Prostate gland (tissue), 2 donors: ENCODE measurements at regions not wholly inside any gene's neighbourhood (a gene's known extent, or its start where the extent isn't known, plus 50 kb on each side); places are given as distances from the start of the nearest gene placed in this dataset.

Experiments
- CTCF ChIP-seq, 4 experiments: fragments of 200-600 bp in 2 of 4; fragments of 450-650 bp in 2 of 4; sonication (generic) in 2 of 4; IDR thresholded peaks; 1 replicate in 3 of 4; 2 replicates in 1 of 4; pipeline ENCODE4 v1.5.1; 2016 to 2019; ENCODE audit warnings: antibody characterized with exemption in 4 of 4, mild to moderate bottlenecking in 2 of 4, moderate library complexity in 2 of 4
- POLR2A ChIP-seq: fragments of 450-650 bp; IDR thresholded peaks from one replicate; pipeline ENCODE4 v1.6.1; 2016; ENCODE audit warnings: antibody characterized with exemption, mild to moderate bottlenecking
- POLR2AphosphoS5 ChIP-seq: sonication (generic); formaldehyde crosslinking; IDR thresholded peaks from one replicate; pipeline ENCODE4 v1.6.1; 2017; ENCODE audit warnings: antibody characterized with exemption

GRCh38 chrX:39430551-39430950 is 629.3 kb downstream of the MID1IP1 start:
- no peak for TF ChIP-seq POLR2AphosphoS5
- TF ChIP-seq CTCF (IDR thresholded peaks at IDR 0.05) = no peak
- no peak for TF ChIP-seq POLR2A
